ENCODE measurements at regions not wholly inside any gene's neighbourhood (a gene's known extent, or its start where the extent isn't known, plus 50 kb on each side); places are given as distances from the start of the nearest gene placed in this dataset.

- ATAC-seq (ENCODE audit: low FRiP score) (no peak), DNase-seq (ENCODE audit: low spot score) (no peak)
- no peak for TF ChIP-seq CTCF (IDR thresholded peaks at IDR 0.05)
Observed at GRCh38 chr4:140250989-140251552, 97.1 kb upstream of the MAML3 start.

- DNase-seq (ENCODE audit: low spot score): no peak
- TF ChIP-seq CTCF (IDR thresholded peaks at IDR 0.05): no peak
- ATAC-seq (ENCODE audit: low FRiP score): no peak
Observed at GRCh38 chr4:140249351-140249750, 95.4 kb upstream of the MAML3 start.

GRCh38 chr4:140247237-140247636 is 93.3 kb upstream of the MAML3 start:
- DNase-seq (ENCODE audit: low spot score) (no peak), ATAC-seq (ENCODE audit: low FRiP score) (no peak)
- no peak for TF ChIP-seq CTCF (IDR thresholded peaks at IDR 0.05)

GRCh38 chr4:140246216-140246615 is 92.2 kb upstream of the MAML3 start:
- ATAC-seq (ENCODE audit: low FRiP score) (no peak), DNase-seq (ENCODE audit: low spot score) (no peak)
- TF ChIP-seq CTCF (IDR thresholded peaks at IDR 0.05): no peak

- ATAC-seq (ENCODE audit: low FRiP score) (no peak), DNase-seq (ENCODE audit: low spot score) (no peak)
- TF ChIP-seq CTCF (IDR thresholded peaks at IDR 0.05): no peak
Observed at GRCh38 chr4:140244328-140244727, 90.3 kb upstream of the MAML3 start.

- no peak for TF ChIP-seq CTCF (IDR thresholded peaks at IDR 0.05)
- ATAC-seq (ENCODE audit: low FRiP score) (no peak), DNase-seq (ENCODE audit: low spot score) (no peak)
Observed at GRCh38 chr4:140243278-140243753, 89.3 kb upstream of the MAML3 start.

Data from omental fat pad (tissue), 3 donors.